Thyroid gland (tissue), 4 donors: ENCODE measurements at regions not wholly inside any gene's neighbourhood (a gene's known extent, or its start where the extent isn't known, plus 50 kb on each side); places are given as distances from the start of the nearest gene placed in this dataset.

Experiments used
- POLR2A ChIP-seq, 2 donors: fragments of 450-650 bp; IDR thresholded peaks; one replicate each; pipeline ENCODE4 v1.6.1; 2017; ENCODE audit warnings: antibody characterized with exemption in 2 of 2, mild to moderate bottlenecking in 2 of 2, moderate library complexity in 1 of 2
- TF ChIP-seq, protein P1 (sequence below), 6 experiments: fragments of 200-600 bp in 3 of 6; fragments of 450-650 bp in 3 of 6; sonication (generic) in 3 of 6; IDR thresholded peaks; one replicate each; pipeline ENCODE4 v1.5.1; 2016 to 2019; ENCODE audit warnings: antibody characterized with exemption in 6 of 6, mild to moderate bottlenecking in 2 of 6, inconsistent platforms in 1 of 6, moderate library complexity in 1 of 6

DNA sequence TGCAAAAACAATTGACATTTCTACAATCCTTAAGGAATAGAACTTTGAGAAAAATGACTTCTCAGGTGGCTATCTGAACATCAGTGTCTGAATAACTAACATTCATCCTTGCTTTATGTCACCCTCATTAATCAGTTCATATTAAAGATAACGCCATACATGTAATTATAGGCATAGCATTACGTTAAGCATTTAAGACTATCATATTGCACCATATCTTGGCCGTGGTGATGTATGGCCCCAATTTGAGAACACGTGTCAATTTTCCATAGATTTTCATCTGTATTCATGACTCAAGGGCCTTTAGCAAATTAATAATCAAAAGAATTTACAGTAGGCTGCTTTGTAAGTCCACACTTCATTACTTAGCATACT, 81.6 kb downstream of the SPTSSA start:
- TF ChIP-seq, protein P1, sequence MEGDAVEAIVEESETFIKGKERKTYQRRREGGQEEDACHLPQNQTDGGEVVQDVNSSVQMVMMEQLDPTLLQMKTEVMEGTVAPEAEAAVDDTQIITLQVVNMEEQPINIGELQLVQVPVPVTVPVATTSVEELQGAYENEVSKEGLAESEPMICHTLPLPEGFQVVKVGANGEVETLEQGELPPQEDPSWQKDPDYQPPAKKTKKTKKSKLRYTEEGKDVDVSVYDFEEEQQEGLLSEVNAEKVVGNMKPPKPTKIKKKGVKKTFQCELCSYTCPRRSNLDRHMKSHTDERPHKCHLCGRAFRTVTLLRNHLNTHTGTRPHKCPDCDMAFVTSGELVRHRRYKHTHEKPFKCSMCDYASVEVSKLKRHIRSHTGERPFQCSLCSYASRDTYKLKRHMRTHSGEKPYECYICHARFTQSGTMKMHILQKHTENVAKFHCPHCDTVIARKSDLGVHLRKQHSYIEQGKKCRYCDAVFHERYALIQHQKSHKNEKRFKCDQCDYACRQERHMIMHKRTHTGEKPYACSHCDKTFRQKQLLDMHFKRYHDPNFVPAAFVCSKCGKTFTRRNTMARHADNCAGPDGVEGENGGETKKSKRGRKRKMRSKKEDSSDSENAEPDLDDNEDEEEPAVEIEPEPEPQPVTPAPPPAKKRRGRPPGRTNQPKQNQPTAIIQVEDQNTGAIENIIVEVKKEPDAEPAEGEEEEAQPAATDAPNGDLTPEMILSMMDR (IDR thresholded peaks at IDR 0.05): no peak
- TF ChIP-seq POLR2A (IDR thresholded peaks at IDR 0.05): no peak
